Fibroblast of lung (primary cell): ENCODE measurements at regions not wholly inside any gene's neighbourhood (a gene's known extent, or its start where the extent isn't known, plus 50 kb on each side); places are given as distances from the start of the nearest gene placed in this dataset.

Experiments
- EZH2 ChIP-seq: IDR thresholded peaks from 2 replicates; pipeline ENCODE4 v1.5.1; 2012; ENCODE audit warnings: low read length, control low read depth, mild to moderate bottlenecking; ENCODE audit errors: missing control alignments
- TF ChIP-seq, protein P1 (sequence below), 2 donors: IDR thresholded peaks in 1 of 2; conservative IDR thresholded peaks in 1 of 2; 1 replicate in 1 of 2; 2 replicates in 1 of 2; pipeline ENCODE4 v1.5.1; 2011 to 2012; ENCODE audit warnings: low read length in 2 of 2, control low read depth in 1 of 2, inconsistent platforms in 1 of 2, low read depth in 1 of 2, mild to moderate bottlenecking in 1 of 2

GRCh38 chr7:47040795-47041347, 541.0 kb downstream of the TNS3 start:
- no peak for TF ChIP-seq EZH2
- TF ChIP-seq, protein P1, sequence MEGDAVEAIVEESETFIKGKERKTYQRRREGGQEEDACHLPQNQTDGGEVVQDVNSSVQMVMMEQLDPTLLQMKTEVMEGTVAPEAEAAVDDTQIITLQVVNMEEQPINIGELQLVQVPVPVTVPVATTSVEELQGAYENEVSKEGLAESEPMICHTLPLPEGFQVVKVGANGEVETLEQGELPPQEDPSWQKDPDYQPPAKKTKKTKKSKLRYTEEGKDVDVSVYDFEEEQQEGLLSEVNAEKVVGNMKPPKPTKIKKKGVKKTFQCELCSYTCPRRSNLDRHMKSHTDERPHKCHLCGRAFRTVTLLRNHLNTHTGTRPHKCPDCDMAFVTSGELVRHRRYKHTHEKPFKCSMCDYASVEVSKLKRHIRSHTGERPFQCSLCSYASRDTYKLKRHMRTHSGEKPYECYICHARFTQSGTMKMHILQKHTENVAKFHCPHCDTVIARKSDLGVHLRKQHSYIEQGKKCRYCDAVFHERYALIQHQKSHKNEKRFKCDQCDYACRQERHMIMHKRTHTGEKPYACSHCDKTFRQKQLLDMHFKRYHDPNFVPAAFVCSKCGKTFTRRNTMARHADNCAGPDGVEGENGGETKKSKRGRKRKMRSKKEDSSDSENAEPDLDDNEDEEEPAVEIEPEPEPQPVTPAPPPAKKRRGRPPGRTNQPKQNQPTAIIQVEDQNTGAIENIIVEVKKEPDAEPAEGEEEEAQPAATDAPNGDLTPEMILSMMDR (conservative IDR thresholded peaks at IDR 0.05 in 1 of 2, IDR thresholded peaks at IDR 0.05 in 1 of 2; ENCODE audit: low read depth in 1 of 2, low read length in 2 of 2) = no peak
